Liver (tissue), 7 donors: ENCODE measurements at regions not wholly inside any gene's neighbourhood (a gene's known extent, or its start where the extent isn't known, plus 50 kb on each side); places are given as distances from the start of the nearest gene placed in this dataset.

Experiments
- DNase-seq: peaks from one replicate; pipeline ENCODE4 v3.0.0-alpha.2; 2017; ENCODE audit warnings: low spot score
- H3K27ac ChIP-seq, 2 donors: one replicate each; pipeline ENCODE4 v1.7.0; 2013; ENCODE audit warnings: inconsistent platforms in 2 of 2, low read length in 2 of 2, control low read depth in 1 of 2, low read depth in 1 of 2, mild to moderate bottlenecking in 1 of 2
- H3K27me3 ChIP-seq, 4 donors: one replicate each; pipeline versions ENCODE4 v1.6.1 to v1.7.0; 2013; ENCODE audit warnings: low read length in 3 of 4, inconsistent platforms in 1 of 4, mild to moderate bottlenecking in 1 of 4, moderate library complexity in 1 of 4; ENCODE audit not compliant: control insufficient read depth in 4 of 4, insufficient read depth in 4 of 4
- H3K36me3 ChIP-seq, 4 donors: one replicate each; pipeline versions ENCODE4 v1.6.1 to v1.7.0; 2013; ENCODE audit warnings: low read length in 3 of 4, mild to moderate bottlenecking in 3 of 4, low read depth in 1 of 4, moderate library complexity in 1 of 4; ENCODE audit not compliant: control insufficient read depth in 4 of 4, insufficient read depth in 3 of 4
- H3K4me1 ChIP-seq, 4 donors: one replicate each; pipeline versions ENCODE4 v1.6.1 to v1.7.0; 2013; ENCODE audit warnings: low read length in 3 of 4, mild to moderate bottlenecking in 3 of 4, moderate library complexity in 1 of 4; ENCODE audit not compliant: control insufficient read depth in 4 of 4, insufficient read depth in 4 of 4
- H3K4me3 ChIP-seq, 3 donors: one replicate each; pipeline versions ENCODE4 v1.6.1 to v1.7.0; 2013; ENCODE audit warnings: low read length in 3 of 3, control low read depth in 1 of 3, low read depth in 1 of 3, mild to moderate bottlenecking in 1 of 3
- H3K9ac ChIP-seq, 2 donors: one replicate each; pipeline ENCODE4 v1.7.0; 2013; ENCODE audit warnings: low read length in 2 of 2, mild to moderate bottlenecking in 2 of 2, moderate library complexity in 2 of 2, control low read depth in 1 of 2, low read depth in 1 of 2
- H3K9me3 ChIP-seq, 4 donors: one replicate each; pipeline versions ENCODE4 v1.6.1 to v1.7.0; 2013; ENCODE audit warnings: low read length in 3 of 4; ENCODE audit not compliant: control insufficient read depth in 4 of 4
- EGR1 ChIP-seq, 2 donors: IDR thresholded peaks; 2 replicates each; pipeline ENCODE4 v1.6.1; 2016 to 2018; ENCODE audit warnings: antibody characterized with exemption in 2 of 2, low read depth in 2 of 2
- FOXA1 ChIP-seq: IDR thresholded peaks from 2 replicates; pipeline ENCODE4 v1.6.1; 2016; ENCODE audit warnings: antibody characterized with exemption
- FOXA2 ChIP-seq: IDR thresholded peaks from 2 replicates; pipeline ENCODE4 v1.6.1; 2016; ENCODE audit warnings: antibody characterized with exemption
- HNF4G ChIP-seq: IDR thresholded peaks from 2 replicates; pipeline ENCODE4 v1.6.1; 2016; ENCODE audit warnings: antibody characterized with exemption
- JUND ChIP-seq, 2 donors: IDR thresholded peaks; 2 replicates each; pipeline ENCODE4 v1.6.1; 2016; ENCODE audit warnings: antibody characterized with exemption in 2 of 2
- NR2F2 ChIP-seq: IDR thresholded peaks from 2 replicates; pipeline ENCODE4 v1.6.1; 2016; ENCODE audit warnings: antibody characterized with exemption
- RAD21 ChIP-seq, 2 donors: IDR thresholded peaks; 2 replicates each; pipeline ENCODE4 v1.6.1; 2016; ENCODE audit warnings: antibody characterized with exemption in 2 of 2, mild to moderate bottlenecking in 2 of 2
- RXRA ChIP-seq, 2 donors: IDR thresholded peaks; 2 replicates each; pipeline ENCODE4 v1.6.1; 2017 to 2018; ENCODE audit warnings: antibody characterized with exemption in 2 of 2, mild to moderate bottlenecking in 1 of 2
- SP1 ChIP-seq: IDR thresholded peaks from 2 replicates; pipeline ENCODE4 v1.6.1; 2018; ENCODE audit warnings: antibody characterized with exemption, mild to moderate bottlenecking
- YY1 ChIP-seq: IDR thresholded peaks from 2 replicates; pipeline ENCODE4 v1.6.1; 2016; ENCODE audit warnings: antibody characterized with exemption, mild to moderate bottlenecking
- WGBS: extraction: QIAGEN DNeasy Blood & Tissue Kit; methylation state at CpG from one replicate; pipeline ENCODE4 v1.1.7; 2013; 5-methylcytosine and 5-hydroxymethylcytosine counted together
- TF ChIP-seq, protein P1 (sequence below): IDR thresholded peaks from 2 replicates; pipeline ENCODE4 v1.6.1; 2016; ENCODE audit warnings: antibody characterized with exemption, mild to moderate bottlenecking
- TF ChIP-seq, protein P2 (sequence below): IDR thresholded peaks from 2 replicates; pipeline ENCODE4 v1.6.1; 2016; ENCODE audit warnings: antibody characterized with exemption
- TF ChIP-seq, protein P3 (sequence below): IDR thresholded peaks from 2 replicates; pipeline ENCODE4 v1.6.1; 2016; ENCODE audit warnings: antibody characterized with exemption
- TF ChIP-seq, protein P4 (sequence below): IDR thresholded peaks from 2 replicates; pipeline ENCODE4 v1.6.1; 2016; ENCODE audit warnings: antibody characterized with exemption
- donor health status: healthy.
- donor health status: healthy.
- donor health status: healthy.
- donor health status: healthy.

DNA sequence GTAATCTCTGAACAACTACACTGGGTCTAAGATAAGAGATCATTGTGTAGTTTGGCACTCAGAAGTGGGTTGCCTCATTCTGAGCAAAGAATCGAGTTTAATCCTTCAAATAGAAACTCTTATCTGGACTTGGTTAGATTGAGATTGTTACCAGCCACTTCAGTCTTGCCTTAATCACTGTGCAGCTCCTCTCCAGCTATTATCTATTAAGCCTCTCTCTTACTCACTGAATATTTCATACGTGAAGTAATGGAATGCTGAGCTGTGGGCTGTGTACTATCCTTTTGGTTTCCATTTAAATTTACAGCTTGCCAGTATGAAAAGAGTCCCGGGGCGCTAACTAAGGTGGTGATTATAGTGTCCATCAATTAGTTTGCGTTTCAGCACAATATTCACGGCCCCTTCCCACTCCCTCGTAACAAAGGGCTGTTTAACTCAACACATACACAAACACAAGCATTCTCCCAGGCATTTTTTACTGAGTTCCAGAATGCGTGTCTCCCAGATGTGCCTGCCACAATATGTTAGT, 65.7 kb upstream of the NCKAP5 start (continued):
- TF ChIP-seq, protein P1, sequence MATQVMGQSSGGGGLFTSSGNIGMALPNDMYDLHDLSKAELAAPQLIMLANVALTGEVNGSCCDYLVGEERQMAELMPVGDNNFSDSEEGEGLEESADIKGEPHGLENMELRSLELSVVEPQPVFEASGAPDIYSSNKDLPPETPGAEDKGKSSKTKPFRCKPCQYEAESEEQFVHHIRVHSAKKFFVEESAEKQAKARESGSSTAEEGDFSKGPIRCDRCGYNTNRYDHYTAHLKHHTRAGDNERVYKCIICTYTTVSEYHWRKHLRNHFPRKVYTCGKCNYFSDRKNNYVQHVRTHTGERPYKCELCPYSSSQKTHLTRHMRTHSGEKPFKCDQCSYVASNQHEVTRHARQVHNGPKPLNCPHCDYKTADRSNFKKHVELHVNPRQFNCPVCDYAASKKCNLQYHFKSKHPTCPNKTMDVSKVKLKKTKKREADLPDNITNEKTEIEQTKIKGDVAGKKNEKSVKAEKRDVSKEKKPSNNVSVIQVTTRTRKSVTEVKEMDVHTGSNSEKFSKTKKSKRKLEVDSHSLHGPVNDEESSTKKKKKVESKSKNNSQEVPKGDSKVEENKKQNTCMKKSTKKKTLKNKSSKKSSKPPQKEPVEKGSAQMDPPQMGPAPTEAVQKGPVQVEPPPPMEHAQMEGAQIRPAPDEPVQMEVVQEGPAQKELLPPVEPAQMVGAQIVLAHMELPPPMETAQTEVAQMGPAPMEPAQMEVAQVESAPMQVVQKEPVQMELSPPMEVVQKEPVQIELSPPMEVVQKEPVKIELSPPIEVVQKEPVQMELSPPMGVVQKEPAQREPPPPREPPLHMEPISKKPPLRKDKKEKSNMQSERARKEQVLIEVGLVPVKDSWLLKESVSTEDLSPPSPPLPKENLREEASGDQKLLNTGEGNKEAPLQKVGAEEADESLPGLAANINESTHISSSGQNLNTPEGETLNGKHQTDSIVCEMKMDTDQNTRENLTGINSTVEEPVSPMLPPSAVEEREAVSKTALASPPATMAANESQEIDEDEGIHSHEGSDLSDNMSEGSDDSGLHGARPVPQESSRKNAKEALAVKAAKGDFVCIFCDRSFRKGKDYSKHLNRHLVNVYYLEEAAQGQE = no peak
- no peak for TF ChIP-seq SP1
- TF ChIP-seq EGR1 (IDR thresholded peaks at IDR 0.05; ENCODE audit: low read depth in 2 of 2) = no peak
- TF ChIP-seq YY1 = no peak

DNA sequence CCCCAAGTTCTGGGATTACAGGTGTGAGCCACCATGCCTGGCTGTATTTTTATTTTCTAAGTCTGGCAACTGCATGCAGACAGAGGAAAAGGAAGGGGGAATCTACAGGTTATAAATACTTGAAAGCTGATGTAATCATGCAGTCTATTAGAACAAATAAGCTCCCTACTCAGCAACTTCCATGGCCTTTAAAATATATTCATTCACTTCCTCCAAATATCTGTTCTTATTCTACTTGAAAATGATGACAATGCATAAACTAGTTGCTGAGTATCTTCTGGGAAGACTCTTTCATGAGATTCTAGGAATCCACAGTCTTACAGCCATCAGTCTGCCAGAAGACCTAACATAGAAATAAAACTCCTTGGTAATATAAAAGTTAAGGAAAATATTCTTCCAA, 66.9 kb upstream of the NCKAP5 start:
- no peak for TF ChIP-seq YY1
- TF ChIP-seq, protein P2, sequence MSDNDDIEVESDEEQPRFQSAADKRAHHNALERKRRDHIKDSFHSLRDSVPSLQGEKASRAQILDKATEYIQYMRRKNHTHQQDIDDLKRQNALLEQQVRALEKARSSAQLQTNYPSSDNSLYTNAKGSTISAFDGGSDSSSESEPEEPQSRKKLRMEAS = no peak
- Histone ChIP-seq H3K4me3 (no peak overlapping the region), H3K9ac (no peak overlapping the region), H3K36me3 (no peaks in the 10 kb centered on the region), H3K9me3 (no peaks in the 10 kb centered on the region), H3K27me3 (no peaks in the 10 kb centered on the region), H3K27ac (no peak overlapping the region), H3K4me1 (peaks cover 0 to 6% (median 0%) of the 10 kb centered on the region in 4 donors)
- DNase-seq = no peak

DNA sequence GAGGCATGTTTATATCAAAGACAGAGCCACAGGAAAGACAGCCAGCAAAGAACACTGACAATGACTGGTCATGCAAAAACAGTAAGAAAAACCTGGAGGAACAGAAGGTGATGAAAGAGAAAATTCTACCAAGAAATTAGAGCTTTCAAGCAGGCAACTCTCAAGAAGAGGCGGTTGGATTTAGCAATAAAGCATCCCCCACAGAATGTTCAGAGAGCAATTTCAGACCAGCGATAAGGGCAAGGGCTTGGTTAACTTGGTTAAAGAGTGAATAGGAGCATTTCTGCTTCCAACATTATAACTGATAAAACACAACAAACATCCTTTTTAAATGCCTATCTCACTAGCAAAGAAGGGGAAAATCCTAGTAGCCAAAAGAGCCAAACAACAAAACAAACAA, 68.0 kb upstream of the NCKAP5 start:
- no peaks in the 10 kb centered on the region for H3K36me3 ChIP-seq
- no peaks in the 10 kb centered on the region for H3K9me3 ChIP-seq
- WGBS = 96% methylated on average over 2 of the region's 2 CpGs
- DNase-seq = no peak
- no peaks in the 10 kb centered on the region for H3K27me3 ChIP-seq
- TF ChIP-seq, protein P2 = no peak
- TF ChIP-seq, protein P3, sequence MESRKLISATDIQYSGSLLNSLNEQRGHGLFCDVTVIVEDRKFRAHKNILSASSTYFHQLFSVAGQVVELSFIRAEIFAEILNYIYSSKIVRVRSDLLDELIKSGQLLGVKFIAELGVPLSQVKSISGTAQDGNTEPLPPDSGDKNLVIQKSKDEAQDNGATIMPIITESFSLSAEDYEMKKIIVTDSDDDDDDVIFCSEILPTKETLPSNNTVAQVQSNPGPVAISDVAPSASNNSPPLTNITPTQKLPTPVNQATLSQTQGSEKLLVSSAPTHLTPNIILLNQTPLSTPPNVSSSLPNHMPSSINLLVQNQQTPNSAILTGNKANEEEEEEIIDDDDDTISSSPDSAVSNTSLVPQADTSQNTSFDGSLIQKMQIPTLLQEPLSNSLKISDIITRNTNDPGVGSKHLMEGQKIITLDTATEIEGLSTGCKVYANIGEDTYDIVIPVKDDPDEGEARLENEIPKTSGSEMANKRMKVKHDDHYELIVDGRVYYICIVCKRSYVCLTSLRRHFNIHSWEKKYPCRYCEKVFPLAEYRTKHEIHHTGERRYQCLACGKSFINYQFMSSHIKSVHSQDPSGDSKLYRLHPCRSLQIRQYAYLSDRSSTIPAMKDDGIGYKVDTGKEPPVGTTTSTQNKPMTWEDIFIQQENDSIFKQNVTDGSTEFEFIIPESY = no peak
- no peak for TF ChIP-seq RXRA (IDR thresholded peaks at IDR 0.05)
- no peak for TF ChIP-seq RAD21 (IDR thresholded peaks at IDR 0.05)
- TF ChIP-seq FOXA1 = no peak
- H3K4me1 ChIP-seq = peaks cover 0 to 6% (median 0%) of the 10 kb centered on the region in 4 donors
- H3K4me3 ChIP-seq = no peak overlapping the region
- H3K27ac ChIP-seq = no peak overlapping the region
- H3K9ac ChIP-seq = no peak overlapping the region

DNA sequence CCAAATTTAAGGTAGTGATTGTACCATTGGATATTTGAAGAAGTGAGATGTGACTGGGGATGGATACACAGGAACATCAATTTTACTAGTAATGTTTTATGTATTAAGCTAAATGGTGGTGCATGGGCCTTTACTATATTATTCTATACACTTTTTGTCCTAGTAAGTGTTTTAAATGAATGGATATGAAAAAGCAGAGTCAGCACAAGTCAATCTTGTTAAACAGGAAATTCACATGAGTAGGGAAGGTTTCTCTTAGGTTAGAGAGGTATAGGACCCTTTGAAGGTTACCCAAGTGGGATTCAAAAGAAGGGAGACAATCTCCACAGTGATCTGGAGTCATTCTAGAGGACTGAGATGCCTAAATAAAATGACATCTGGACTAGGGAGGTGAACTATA, 71.8 kb upstream of the NCKAP5 start:
- Histone ChIP-seq H3K4me1 (peaks cover 0 to 4% (median 0%) of the 10 kb centered on the region in 4 donors), H3K27me3 (no peaks in the 10 kb centered on the region), H3K9me3 (no peaks in the 10 kb centered on the region), H3K4me3 (no peak overlapping the region), H3K36me3 (no peaks in the 10 kb centered on the region), H3K27ac (no peak overlapping the region), H3K9ac (no peak overlapping the region)
- DNase-seq = no peak
- TF ChIP-seq, protein P4, sequence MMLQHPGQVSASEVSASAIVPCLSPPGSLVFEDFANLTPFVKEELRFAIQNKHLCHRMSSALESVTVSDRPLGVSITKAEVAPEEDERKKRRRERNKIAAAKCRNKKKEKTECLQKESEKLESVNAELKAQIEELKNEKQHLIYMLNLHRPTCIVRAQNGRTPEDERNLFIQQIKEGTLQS = no peak
- TF ChIP-seq, protein P3 = no peak
- TF ChIP-seq SP1 = no peak
- no peak for TF ChIP-seq FOXA1
- TF ChIP-seq HNF4G = no peak
- TF ChIP-seq YY1 = no peak
- TF ChIP-seq NR2F2 = no peak
- TF ChIP-seq JUND (IDR thresholded peaks at IDR 0.05) = no peak
- TF ChIP-seq EGR1 (IDR thresholded peaks at IDR 0.05; ENCODE audit: low read depth in 2 of 2) = no peak
- TF ChIP-seq FOXA2 = no peak
- TF ChIP-seq, protein P1 = no peak
